ENCODE measurements at regions not wholly inside any gene's neighbourhood (a gene's known extent, or its start where the extent isn't known, plus 50 kb on each side); places are given as distances from the start of the nearest gene placed in this dataset.

GRCh38 chr4:152118819-152119553 lies 358.2 kb upstream of the GATB start:
- no peak for TF ChIP-seq CTCF (IDR thresholded peaks at IDR 0.05)
- Histone ChIP-seq H3K4me1 (peaks cover 0 to 3% (median 0%) of the 10 kb centered on the region in 4 donors), H3K36me3 (no peaks in the 10 kb centered on the region), H3K4me3 (no peak overlapping the region), H3K27me3 (peaks cover 0 to 2% of the 10 kb centered on the region in 2 donors), H3K27ac (no peak overlapping the region), H3K9me3 (no peaks in the 10 kb centered on the region)
- no peak for DNase-seq
- intact Hi-C loops (cut with DNase I; ENCODE audit: low total_unique reads): no loop called here

GRCh38 chr4:152117933-152118507 lies 357.2 kb upstream of the GATB start:
- TF ChIP-seq CTCF (IDR thresholded peaks at IDR 0.05): no peak
- Histone ChIP-seq H3K27me3 (peaks cover 0 to 2% of the 10 kb centered on the region in 2 donors), H3K36me3 (no peaks in the 10 kb centered on the region), H3K4me1 (peaks cover 0 to 3% (median 0%) of the 10 kb centered on the region in 4 donors), H3K27ac (no peak overlapping the region), H3K4me3 (no peak overlapping the region), H3K9me3 (no peaks in the 10 kb centered on the region)
- DNase-seq: no peak
- intact Hi-C loops (cut with DNase I; ENCODE audit: low total_unique reads): no loop called here

GRCh38 chr4:152117520-152117919 lies 356.7 kb upstream of the GATB start:
- no peak for TF ChIP-seq CTCF (IDR thresholded peaks at IDR 0.05)
- Histone ChIP-seq H3K36me3 (no peaks in the 10 kb centered on the region), H3K4me1 (peaks cover 0 to 3% (median 0%) of the 10 kb centered on the region in 4 donors), H3K9me3 (no peaks in the 10 kb centered on the region), H3K27ac (no peak overlapping the region), H3K4me3 (no peak overlapping the region), H3K27me3 (peaks cover 0 to 2% of the 10 kb centered on the region in 2 donors)
- intact Hi-C loops (cut with DNase I; ENCODE audit: low total_unique reads): no loop called here
- no peak for DNase-seq

GRCh38 chr4:152117054-152117453 lies 356.2 kb upstream of the GATB start:
- no peak for TF ChIP-seq CTCF (IDR thresholded peaks at IDR 0.05)
- no peak for DNase-seq
- no peak overlapping the region for H3K4me3 ChIP-seq
- intact Hi-C loops (cut with DNase I; ENCODE audit: low total_unique reads): no loop called here
- H3K36me3 ChIP-seq: no peaks in the 10 kb centered on the region
- H3K27me3 ChIP-seq: peaks cover 0 to 2% of the 10 kb centered on the region in 2 donors
- H3K4me1 ChIP-seq: peaks cover 0 to 3% (median 0%) of the 10 kb centered on the region in 4 donors
- no peaks in the 10 kb centered on the region for H3K9me3 ChIP-seq
- H3K27ac ChIP-seq: no peak overlapping the region

- intact Hi-C loops (cut with DNase I; ENCODE audit: low total_unique reads): no loop called here
- Histone ChIP-seq H3K9me3 (no peaks in the 10 kb centered on the region), H3K27ac (no peak overlapping the region), H3K27me3 (peaks cover 0 to 2% of the 10 kb centered on the region in 2 donors), H3K4me1 (peaks cover 0 to 3% (median 0%) of the 10 kb centered on the region in 4 donors), H3K36me3 (no peaks in the 10 kb centered on the region), H3K4me3 (no peak overlapping the region)
- TF ChIP-seq CTCF (IDR thresholded peaks at IDR 0.05): no peak
- no peak for DNase-seq
Observed at GRCh38 chr4:152115794-152116193, 355.0 kb upstream of the GATB start.
